ENCODE measurements at regions not wholly inside any gene's neighbourhood (a gene's known extent, or its start where the extent isn't known, plus 50 kb on each side); places are given as distances from the start of the nearest gene placed in this dataset.

DNA sequence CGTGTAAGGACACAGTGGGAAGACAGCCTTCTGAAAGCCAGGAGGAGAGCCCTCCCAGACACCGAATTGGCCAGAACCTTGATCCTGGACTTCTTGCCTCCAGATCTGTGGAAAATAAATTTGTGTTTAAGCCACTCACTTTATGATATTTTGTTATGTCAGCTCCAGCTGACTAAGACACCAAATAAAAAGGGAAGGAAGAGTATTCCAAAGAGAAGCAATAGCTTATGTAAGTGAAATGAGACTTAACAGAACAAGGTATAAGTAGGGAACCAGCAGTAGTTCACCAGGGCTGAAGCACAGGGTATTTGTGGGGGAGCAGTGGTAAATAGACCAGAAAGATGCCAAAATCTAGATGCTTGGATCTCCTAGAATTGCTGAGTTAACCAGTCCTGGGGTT, 94.2 kb upstream of the WLS start:
- DNase-seq (ENCODE audit: insufficient read length, low spot score), result no peak
- no peak for TF ChIP-seq CTCF (IDR thresholded peaks at IDR 0.05; ENCODE audit: insufficient read depth, missing control alignments)
- no peak for FAIRE-seq

GRCh38 chr1:68324316-68324715, 92.0 kb upstream of the WLS start:
- DNase-seq (ENCODE audit: insufficient read length, low spot score), result no peak
- FAIRE-seq, result no peak
- TF ChIP-seq CTCF (IDR thresholded peaks at IDR 0.05; ENCODE audit: insufficient read depth, missing control alignments), result no peak

DNA sequence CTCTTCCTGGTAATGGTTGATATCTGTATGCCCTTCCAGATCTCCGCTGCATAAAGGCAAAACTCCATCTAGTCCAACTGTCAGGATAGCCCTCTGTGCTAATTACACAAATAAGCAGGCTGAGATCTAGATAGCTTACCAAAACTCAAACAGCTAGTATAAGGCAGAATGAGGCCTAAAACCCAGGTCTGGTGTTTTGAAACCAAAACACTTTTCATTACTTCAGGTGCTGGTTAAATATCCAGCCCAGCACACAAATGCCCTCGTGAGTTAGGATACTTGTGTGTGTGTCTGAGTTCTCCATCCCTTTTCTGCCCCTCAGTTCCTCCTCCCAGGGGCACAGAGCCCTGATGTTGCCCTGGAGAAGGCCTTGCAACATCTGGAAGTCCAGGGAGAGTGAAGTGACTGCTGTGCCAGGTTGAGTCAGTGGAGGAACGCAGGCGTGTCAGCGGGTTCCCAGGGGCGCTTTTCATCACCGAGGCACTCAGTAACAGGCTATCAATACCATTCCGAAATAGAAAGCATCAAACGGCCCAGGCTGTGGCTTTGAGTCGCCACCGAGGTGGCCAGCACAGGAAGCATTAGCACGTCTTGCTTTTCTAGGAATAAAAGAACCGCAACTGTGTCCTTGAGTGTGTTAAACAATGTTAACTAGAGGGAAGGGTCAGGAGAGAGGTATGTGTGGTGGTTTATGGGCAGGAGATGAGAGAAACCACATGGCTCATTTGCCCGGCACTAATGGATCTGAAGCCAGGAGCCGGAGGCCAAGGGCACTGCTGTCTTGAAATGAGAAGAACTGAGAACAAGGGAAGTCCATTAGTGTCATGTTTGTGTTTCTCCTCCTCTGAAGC, 90.7 kb upstream of the WLS start:
- FAIRE-seq, result no peak
- no peak for TF ChIP-seq CTCF (IDR thresholded peaks at IDR 0.05; ENCODE audit: insufficient read depth, missing control alignments)
- DNase-seq (ENCODE audit: insufficient read length, low spot score), result no peak

- TF ChIP-seq CTCF (IDR thresholded peaks at IDR 0.05; ENCODE audit: insufficient read depth, missing control alignments), result no peak
- FAIRE-seq, result no peak
- no peak for DNase-seq (ENCODE audit: insufficient read length, low spot score)
Observed at GRCh38 chr1:68322096-68322495, 89.8 kb upstream of the WLS start.

GRCh38 chr1:68321084-68321685, 88.9 kb upstream of the WLS start:
- DNase-seq (ENCODE audit: insufficient read length, low spot score), result no peak
- peak; percentile 38 for TF ChIP-seq CTCF (IDR thresholded peaks at IDR 0.05; ENCODE audit: insufficient read depth, missing control alignments)
- no peak for FAIRE-seq

DNA sequence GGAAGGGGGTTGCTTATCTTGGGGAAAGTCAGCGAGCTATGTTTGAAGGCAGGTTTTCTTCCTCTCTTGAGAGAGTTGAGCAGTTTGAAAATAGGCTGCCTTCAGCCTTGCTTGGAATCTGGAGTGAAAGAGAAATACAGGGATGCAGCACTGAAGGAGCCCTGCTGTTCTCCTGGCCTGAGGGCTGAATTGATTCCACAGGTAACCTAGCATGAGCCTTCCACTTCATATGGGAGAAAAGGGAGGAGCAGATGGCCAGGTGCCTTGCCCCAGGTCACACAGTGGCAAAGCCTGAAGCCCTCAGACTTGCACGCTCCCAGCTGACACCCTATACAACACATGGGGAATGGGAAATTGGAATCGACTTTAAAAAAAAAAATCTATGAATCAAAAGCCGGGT, 88.0 kb upstream of the WLS start:
- no peak for DNase-seq (ENCODE audit: insufficient read length, low spot score)
- FAIRE-seq, result no peak
- TF ChIP-seq CTCF (IDR thresholded peaks at IDR 0.05; ENCODE audit: insufficient read depth, missing control alignments), result no peak

- FAIRE-seq, result no peak
- no peak for TF ChIP-seq CTCF (IDR thresholded peaks at IDR 0.05; ENCODE audit: insufficient read depth, missing control alignments)
- DNase-seq (ENCODE audit: insufficient read length, low spot score), result no peak
Observed at GRCh38 chr1:68319907-68320306, 87.6 kb upstream of the WLS start.
